ENCODE measurements at regions not wholly inside any gene's neighbourhood (a gene's known extent, or its start where the extent isn't known, plus 50 kb on each side); places are given as distances from the start of the nearest gene placed in this dataset.

GRCh38 chr6:113691260-113691656, 165.9 kb upstream of the MARCKS start:
- TF ChIP-seq CTCF (IDR thresholded peaks at IDR 0.05) (no peak), POLR2A (IDR thresholded peaks at IDR 0.05) (no peak), POLR2AphosphoS5 (IDR thresholded peaks at IDR 0.05) (no peak)
